Body of pancreas (tissue), 4 donors: ENCODE measurements at regions not wholly inside any gene's neighbourhood (a gene's known extent, or its start where the extent isn't known, plus 50 kb on each side); places are given as distances from the start of the nearest gene placed in this dataset.

Experiments used
- ATAC-seq: fragments of 150-250 bp; one replicate; pipeline ENCODE4 v1.9.1; 2016
- DNase-seq, 4 donors: peaks; one replicate each; pipeline ENCODE4 v3.0.0-alpha.2; 2019
- H3K27ac ChIP-seq, 4 donors: fragments of 200-600 bp; sonication (generic); 1 replicate in 3 of 4; 2 replicates in 1 of 4; pipeline versions ENCODE4 v1.5.1 to v1.6.1; 2016 to 2019; ENCODE audit warnings: mild to moderate bottlenecking in 1 of 4, mixed read lengths in 1 of 4, moderate library complexity in 1 of 4
- H3K27me3 ChIP-seq, 2 donors: fragments of 200-600 bp; sonication (generic); one replicate each; pipeline ENCODE4 v1.6.0; 2016; ENCODE audit warnings: mild to moderate bottlenecking in 1 of 2
- H3K36me3 ChIP-seq, 2 donors: fragments of 200-600 bp; sonication (generic); replicated peaks in 1 of 2; 2 replicates each; pipeline ENCODE4 v1.5.1; 2016; ENCODE audit warnings: low read depth in 2 of 2; ENCODE audit not compliant: insufficient read depth in 1 of 2
- H3K4me1 ChIP-seq: fragments of 200-600 bp; sonication (generic); one replicate; pipeline ENCODE4 v1.6.0; 2016
- H3K4me3 ChIP-seq, 2 donors: fragments of 200-600 bp; sonication (generic); 1 replicate in 1 of 2; 2 replicates in 1 of 2; pipeline ENCODE4 v1.5.1; 2016 to 2019
- H3K9me3 ChIP-seq, 3 donors: fragments of 200-600 bp; sonication (generic); 1 replicate in 2 of 3; 2 replicates in 1 of 3; pipeline ENCODE4 v1.5.1; 2016
- CTCF ChIP-seq, 7 experiments: fragments of 450-650 bp in 4 of 7; fragments of 200-600 bp in 3 of 7; sonication (generic) in 3 of 7; IDR thresholded peaks; one replicate each; pipeline ENCODE4 v1.5.1; 2016 to 2019; ENCODE audit warnings: antibody characterized with exemption in 7 of 7
- POLR2A ChIP-seq, 3 donors: fragments of 450-650 bp; IDR thresholded peaks; one replicate each; pipeline ENCODE4 v1.6.1; 2016; ENCODE audit warnings: antibody characterized with exemption in 3 of 3, mild to moderate bottlenecking in 2 of 3
- WGBS, 2 donors: methylation state at CpG; one replicate each; pipeline ENCODE4 v1.1.5; 2017; 5-methylcytosine and 5-hydroxymethylcytosine counted together
- intact Hi-C: fragments of 100-400 bp; cut with DNase I; formaldehyde crosslinking; loops from one replicate; pipeline ENCODE4 v1.15.1; 2023

GRCh38 chr13:37978680-37979079 lies 109.1 kb upstream of the TRPC4 start:
- H3K36me3 ChIP-seq, result no peaks in the 10 kb centered on the region
- H3K9me3 ChIP-seq, result no peaks in the 10 kb centered on the region
- WGBS, 2 donors, result 56 to 67% methylated on average over 2 of the region's 2 CpGs
- H3K27me3 ChIP-seq, result no peaks in the 10 kb centered on the region
- TF ChIP-seq POLR2A (IDR thresholded peaks at IDR 0.05) (no peak), CTCF (IDR thresholded peaks at IDR 0.05) (no peak)
- intact Hi-C loops, result no loop called here
- DNase-seq (no peak), ATAC-seq (no peak)
- no peaks in the 10 kb centered on the region for H3K4me1 ChIP-seq
- H3K4me3 ChIP-seq, result no peak overlapping the region
- no peak overlapping the region for H3K27ac ChIP-seq

- intact Hi-C loops, result no loop called here
- Histone ChIP-seq H3K27ac (no peak overlapping the region), H3K27me3 (no peaks in the 10 kb centered on the region), H3K36me3 (no peaks in the 10 kb centered on the region), H3K4me1 (no peaks in the 10 kb centered on the region), H3K4me3 (no peak overlapping the region), H3K9me3 (no peaks in the 10 kb centered on the region)
- DNase-seq (no peak), ATAC-seq (no peak)
- no peak for TF ChIP-seq CTCF (IDR thresholded peaks at IDR 0.05)
- no peak for TF ChIP-seq POLR2A (IDR thresholded peaks at IDR 0.05)
- 60% methylated on average over 2 of the region's 2 CpGs for WGBS, 2 donors
Measured at GRCh38 chr13:37968555-37968954, 99.0 kb upstream of the TRPC4 start.

GRCh38 chr13:37966266-37966665 lies 96.7 kb upstream of the TRPC4 start:
- intact Hi-C loops, result no loop called here
- no peak for ATAC-seq
- no peaks in the 10 kb centered on the region for H3K4me1 ChIP-seq
- no peaks in the 10 kb centered on the region for H3K36me3 ChIP-seq
- H3K9me3 ChIP-seq, result no peaks in the 10 kb centered on the region
- 96 to 100% methylated on average over 1 of the region's 1 CpG for WGBS, 2 donors
- no peak overlapping the region for H3K27ac ChIP-seq
- H3K4me3 ChIP-seq, result no peak overlapping the region
- TF ChIP-seq CTCF (IDR thresholded peaks at IDR 0.05) (no peak), POLR2A (IDR thresholded peaks at IDR 0.05) (no peak)
- DNase-seq, result no peak
- H3K27me3 ChIP-seq, result no peaks in the 10 kb centered on the region

- intact Hi-C loops, result no loop called here
- Histone ChIP-seq H3K27ac (no peak overlapping the region), H3K9me3 (no peaks in the 10 kb centered on the region), H3K4me1 (no peaks in the 10 kb centered on the region), H3K36me3 (no peaks in the 10 kb centered on the region), H3K27me3 (no peaks in the 10 kb centered on the region), H3K4me3 (no peak overlapping the region)
- TF ChIP-seq CTCF (IDR thresholded peaks at IDR 0.05), result no peak
- no peak for TF ChIP-seq POLR2A (IDR thresholded peaks at IDR 0.05)
- WGBS, 2 donors, result 74 to 83% methylated on average over 1 of the region's 1 CpG
- DNase-seq, result no peak
- ATAC-seq, result no peak
Measured at GRCh38 chr13:37960427-37960826, 90.9 kb upstream of the TRPC4 start.

GRCh38 chr13:37959284-37959683 lies 89.7 kb upstream of the TRPC4 start:
- no peak overlapping the region for H3K27ac ChIP-seq
- 80% methylated on average over 5 of the region's 5 CpGs for WGBS, 2 donors
- no peaks in the 10 kb centered on the region for H3K36me3 ChIP-seq
- DNase-seq (no peak), ATAC-seq (no peak)
- H3K27me3 ChIP-seq, result no peaks in the 10 kb centered on the region
- TF ChIP-seq POLR2A (IDR thresholded peaks at IDR 0.05), result no peak
- TF ChIP-seq CTCF (IDR thresholded peaks at IDR 0.05), result no peak
- intact Hi-C loops, result no loop called here
- no peaks in the 10 kb centered on the region for H3K4me1 ChIP-seq
- no peak overlapping the region for H3K4me3 ChIP-seq
- no peaks in the 10 kb centered on the region for H3K9me3 ChIP-seq
